Colonic mucosa (tissue), 4 donors: ENCODE measurements at regions not wholly inside any gene's neighbourhood (a gene's known extent, or its start where the extent isn't known, plus 50 kb on each side); places are given as distances from the start of the nearest gene placed in this dataset.

ENCODE experiments used
- DNase-seq: peaks from one replicate; pipeline ENCODE4 v3.0.0-alpha.2; 2020
- H3K27ac ChIP-seq: fragments of 200-600 bp; one replicate; pipeline ENCODE4 v1.8.0; 2021
- H3K27me3 ChIP-seq: fragments of 200-600 bp; one replicate; pipeline ENCODE4 v1.8.0; 2021
- H3K36me3 ChIP-seq: fragments of 200-600 bp; one replicate; pipeline ENCODE4 v1.8.0; 2021
- H3K4me1 ChIP-seq: fragments of 200-600 bp; one replicate; pipeline ENCODE4 v1.8.0; 2021; ENCODE audit warnings: mild to moderate bottlenecking
- H3K4me3 ChIP-seq: fragments of 200-600 bp; one replicate; pipeline ENCODE4 v1.8.0; 2021
- H3K9ac ChIP-seq, 2 donors: one replicate each; pipeline ENCODE4 v1.7.0; 2013; ENCODE audit warnings: control low read depth in 2 of 2, low read depth in 2 of 2, low read length in 2 of 2
- H3K9me3 ChIP-seq: fragments of 200-600 bp; one replicate; pipeline ENCODE4 v1.8.0; 2021
- CTCF ChIP-seq: fragments of 200-600 bp; IDR thresholded peaks from one replicate; pipeline ENCODE4 v1.8.0; 2022; ENCODE audit warnings: antibody characterized with exemption, mild to moderate bottlenecking
- intact Hi-C: fragments of 100-400 bp; cut with DNase I; formaldehyde crosslinking; loops from one replicate; pipeline ENCODE4 v1.14.1; 2022
- donor health status: healthy.
- donor health status: DM: no; HTN: no; CAD: no.
- donor health status: DM: no; HTN: no; CAD: no.

GRCh38 chr3:10555263-10555662 is 49.9 kb upstream of the ATP2B2 start:
- H3K27me3 ChIP-seq: no peaks in the 10 kb centered on the region
- intact Hi-C loops: no loop called here
- H3K36me3 ChIP-seq: no peaks in the 10 kb centered on the region
- no peaks in the 10 kb centered on the region for H3K9me3 ChIP-seq
- no peak for TF ChIP-seq CTCF
- no peaks in the 10 kb centered on the region for H3K4me1 ChIP-seq
- no peak overlapping the region for H3K27ac ChIP-seq
- no peak overlapping the region for H3K9ac ChIP-seq
- no peak for DNase-seq
- no peak overlapping the region for H3K4me3 ChIP-seq

- H3K27ac ChIP-seq: no peak overlapping the region
- H3K4me3 ChIP-seq: no peak overlapping the region
- no peak for DNase-seq
- no peaks in the 10 kb centered on the region for H3K27me3 ChIP-seq
- H3K9me3 ChIP-seq: no peaks in the 10 kb centered on the region
- no peaks in the 10 kb centered on the region for H3K4me1 ChIP-seq
- no peak for TF ChIP-seq CTCF
- H3K36me3 ChIP-seq: no peaks in the 10 kb centered on the region
- intact Hi-C loops: no loop called here
- no peak overlapping the region for H3K9ac ChIP-seq
Observed at GRCh38 chr3:10556312-10556711, 50.9 kb upstream of the ATP2B2 start.

- no peak overlapping the region for H3K9ac ChIP-seq
- TF ChIP-seq CTCF: no peak
- H3K4me1 ChIP-seq: no peaks in the 10 kb centered on the region
- intact Hi-C loops: no loop called here
- no peaks in the 10 kb centered on the region for H3K36me3 ChIP-seq
- DNase-seq: no peak
- H3K27ac ChIP-seq: no peak overlapping the region
- no peaks in the 10 kb centered on the region for H3K27me3 ChIP-seq
- no peaks in the 10 kb centered on the region for H3K9me3 ChIP-seq
- H3K4me3 ChIP-seq: no peak overlapping the region
Observed at GRCh38 chr3:10557250-10557649, 51.9 kb upstream of the ATP2B2 start.

- Histone ChIP-seq H3K36me3 (no peaks in the 10 kb centered on the region), H3K4me1 (no peaks in the 10 kb centered on the region), H3K27me3 (no peaks in the 10 kb centered on the region), H3K9me3 (no peaks in the 10 kb centered on the region), H3K4me3 (no peak overlapping the region), H3K9ac (no peak overlapping the region), H3K27ac (no peak overlapping the region)
- no peak for DNase-seq
- TF ChIP-seq CTCF: no peak
- intact Hi-C loops: no loop called here
Observed at GRCh38 chr3:10557781-10558373, 52.5 kb upstream of the ATP2B2 start.

GRCh38 chr3:10558736-10559135 is 53.4 kb upstream of the ATP2B2 start:
- H3K9me3 ChIP-seq: no peaks in the 10 kb centered on the region
- no peaks in the 10 kb centered on the region for H3K36me3 ChIP-seq
- no peak overlapping the region for H3K4me3 ChIP-seq
- no peaks in the 10 kb centered on the region for H3K4me1 ChIP-seq
- no peak for DNase-seq
- no peak for TF ChIP-seq CTCF
- no peaks in the 10 kb centered on the region for H3K27me3 ChIP-seq
- H3K9ac ChIP-seq: no peak overlapping the region
- intact Hi-C loops: no loop called here
- H3K27ac ChIP-seq: no peak overlapping the region
